ENCODE measurements at regions not wholly inside any gene's neighbourhood (a gene's known extent, or its start where the extent isn't known, plus 50 kb on each side); places are given as distances from the start of the nearest gene placed in this dataset.

DNA sequence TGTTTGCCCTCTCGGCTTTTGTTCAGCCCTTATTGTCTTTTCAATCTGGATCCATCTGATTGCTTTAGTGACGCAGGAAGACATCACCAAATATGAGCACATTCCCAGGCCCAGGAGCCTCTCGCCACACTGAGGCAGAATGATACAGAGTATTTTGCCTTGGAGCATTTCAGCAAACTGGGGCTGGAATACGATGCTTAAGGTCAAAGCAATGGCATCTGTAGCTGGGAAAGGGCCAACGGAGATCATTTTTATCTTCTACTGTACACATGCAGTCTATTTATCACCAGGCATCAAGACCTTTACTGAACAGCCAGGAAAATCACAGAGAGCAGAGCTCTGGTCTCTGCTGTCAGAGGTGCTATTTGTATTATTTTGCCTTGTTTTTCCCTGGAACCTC, 655.3 kb downstream of the RNF144B start:
- TF ChIP-seq YY1 (IDR thresholded peaks at IDR 0.05; ENCODE audit: low read depth) (no peak), NFIC (IDR thresholded peaks at IDR 0.05) (no peak), CREB1 (IDR thresholded peaks at IDR 0.05; ENCODE audit: low read depth) (no peak), FOXM1 (IDR thresholded peaks at IDR 0.05; ENCODE audit: borderline replicate concordance, low read depth) (no peak)

DNA sequence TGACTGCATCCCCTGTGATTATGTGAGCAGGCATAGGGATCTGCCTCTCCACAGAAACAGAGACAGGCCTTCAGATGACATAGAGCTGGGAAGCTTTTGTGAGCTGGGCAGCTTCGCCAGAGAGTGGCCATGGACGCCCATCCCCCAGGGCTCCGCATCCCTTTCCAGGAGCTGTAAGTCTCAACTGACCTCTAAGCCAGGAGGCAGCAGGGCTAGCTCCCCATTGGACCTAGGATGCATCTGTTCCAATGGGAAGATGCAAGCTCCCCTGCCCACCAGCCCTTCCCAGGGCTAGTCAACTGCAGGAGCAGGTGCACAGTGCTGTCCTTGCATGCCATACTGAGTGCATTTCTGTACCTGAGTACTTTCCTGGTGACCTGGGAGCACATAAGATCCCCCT, 663.6 kb downstream of the RNF144B start:
- TF ChIP-seq RAD21 (IDR thresholded peaks at IDR 0.05; ENCODE audit: low read depth) (no peak), EP300 (IDR thresholded peaks at IDR 0.05; ENCODE audit: borderline replicate concordance) (no peak), CEBPB (IDR thresholded peaks at IDR 0.05) (no peak), MAX (IDR thresholded peaks at IDR 0.05) (no peak), FOXM1 (IDR thresholded peaks at IDR 0.05; ENCODE audit: borderline replicate concordance, low read depth) (no peak), TCF12 (IDR thresholded peaks at IDR 0.05; ENCODE audit: low read depth) (no peak), TEAD4 (IDR thresholded peaks at IDR 0.05) (no peak), YY1 (IDR thresholded peaks at IDR 0.05; ENCODE audit: low read depth) (no peak), EGR1 (IDR thresholded peaks at IDR 0.05) (no peak), ZBTB7A (IDR thresholded peaks at IDR 0.05; ENCODE audit: low read depth) (no peak), TAF1 (IDR thresholded peaks at IDR 0.05; ENCODE audit: low read depth) (no peak), CREB1 (IDR thresholded peaks at IDR 0.05; ENCODE audit: low read depth) (no peak), NFIC (IDR thresholded peaks at IDR 0.05) (no peak)
- TF ChIP-seq, protein P1, sequence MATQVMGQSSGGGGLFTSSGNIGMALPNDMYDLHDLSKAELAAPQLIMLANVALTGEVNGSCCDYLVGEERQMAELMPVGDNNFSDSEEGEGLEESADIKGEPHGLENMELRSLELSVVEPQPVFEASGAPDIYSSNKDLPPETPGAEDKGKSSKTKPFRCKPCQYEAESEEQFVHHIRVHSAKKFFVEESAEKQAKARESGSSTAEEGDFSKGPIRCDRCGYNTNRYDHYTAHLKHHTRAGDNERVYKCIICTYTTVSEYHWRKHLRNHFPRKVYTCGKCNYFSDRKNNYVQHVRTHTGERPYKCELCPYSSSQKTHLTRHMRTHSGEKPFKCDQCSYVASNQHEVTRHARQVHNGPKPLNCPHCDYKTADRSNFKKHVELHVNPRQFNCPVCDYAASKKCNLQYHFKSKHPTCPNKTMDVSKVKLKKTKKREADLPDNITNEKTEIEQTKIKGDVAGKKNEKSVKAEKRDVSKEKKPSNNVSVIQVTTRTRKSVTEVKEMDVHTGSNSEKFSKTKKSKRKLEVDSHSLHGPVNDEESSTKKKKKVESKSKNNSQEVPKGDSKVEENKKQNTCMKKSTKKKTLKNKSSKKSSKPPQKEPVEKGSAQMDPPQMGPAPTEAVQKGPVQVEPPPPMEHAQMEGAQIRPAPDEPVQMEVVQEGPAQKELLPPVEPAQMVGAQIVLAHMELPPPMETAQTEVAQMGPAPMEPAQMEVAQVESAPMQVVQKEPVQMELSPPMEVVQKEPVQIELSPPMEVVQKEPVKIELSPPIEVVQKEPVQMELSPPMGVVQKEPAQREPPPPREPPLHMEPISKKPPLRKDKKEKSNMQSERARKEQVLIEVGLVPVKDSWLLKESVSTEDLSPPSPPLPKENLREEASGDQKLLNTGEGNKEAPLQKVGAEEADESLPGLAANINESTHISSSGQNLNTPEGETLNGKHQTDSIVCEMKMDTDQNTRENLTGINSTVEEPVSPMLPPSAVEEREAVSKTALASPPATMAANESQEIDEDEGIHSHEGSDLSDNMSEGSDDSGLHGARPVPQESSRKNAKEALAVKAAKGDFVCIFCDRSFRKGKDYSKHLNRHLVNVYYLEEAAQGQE (IDR thresholded peaks at IDR 0.05; ENCODE audit: low read depth): no peak
- TF ChIP-seq, protein P2, sequence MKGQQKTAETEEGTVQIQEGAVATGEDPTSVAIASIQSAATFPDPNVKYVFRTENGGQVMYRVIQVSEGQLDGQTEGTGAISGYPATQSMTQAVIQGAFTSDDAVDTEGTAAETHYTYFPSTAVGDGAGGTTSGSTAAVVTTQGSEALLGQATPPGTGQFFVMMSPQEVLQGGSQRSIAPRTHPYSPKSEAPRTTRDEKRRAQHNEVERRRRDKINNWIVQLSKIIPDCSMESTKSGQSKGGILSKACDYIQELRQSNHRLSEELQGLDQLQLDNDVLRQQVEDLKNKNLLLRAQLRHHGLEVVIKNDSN (IDR thresholded peaks at IDR 0.05): no peak

DNA sequence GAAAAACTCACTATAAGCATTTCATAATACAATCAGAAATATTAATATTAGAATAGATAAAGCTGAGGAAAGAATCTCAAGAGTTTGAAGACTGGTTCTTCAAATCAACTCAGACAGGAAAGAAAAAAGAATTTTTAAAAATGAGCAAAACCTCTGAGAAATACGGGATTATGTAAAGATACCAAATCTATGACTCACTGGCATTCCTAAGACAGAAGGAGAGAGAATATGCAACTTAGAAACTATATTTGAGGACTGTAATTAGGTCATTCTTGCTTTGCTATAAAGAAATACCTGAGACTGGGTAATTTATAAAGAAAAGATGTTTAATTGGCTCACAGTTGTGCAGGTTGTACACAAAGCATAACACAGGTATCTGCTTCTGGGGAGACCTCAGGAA, 665.1 kb downstream of the RNF144B start:
- TF ChIP-seq TEAD4 (IDR thresholded peaks at IDR 0.05) (peak; percentile 57; the same call in 1 of the 2 replicates), MAX (IDR thresholded peaks at IDR 0.05) (no peak)

GRCh38 chr6:19059102-19059501, 672.0 kb downstream of the RNF144B start:
- TF ChIP-seq EGR1 (IDR thresholded peaks at IDR 0.05): no peak
- TF ChIP-seq, protein P2 (IDR thresholded peaks at IDR 0.05): no peak
- no peak for TF ChIP-seq RAD21 (IDR thresholded peaks at IDR 0.05; ENCODE audit: low read depth)
- TF ChIP-seq ZBTB7A (IDR thresholded peaks at IDR 0.05; ENCODE audit: low read depth): no peak
- no peak for TF ChIP-seq CREB1 (IDR thresholded peaks at IDR 0.05; ENCODE audit: low read depth)
- no peak for TF ChIP-seq TCF12 (IDR thresholded peaks at IDR 0.05; ENCODE audit: low read depth)
- no peak for TF ChIP-seq EP300 (IDR thresholded peaks at IDR 0.05; ENCODE audit: borderline replicate concordance)
- no peak for TF ChIP-seq TEAD4 (IDR thresholded peaks at IDR 0.05)

DNA sequence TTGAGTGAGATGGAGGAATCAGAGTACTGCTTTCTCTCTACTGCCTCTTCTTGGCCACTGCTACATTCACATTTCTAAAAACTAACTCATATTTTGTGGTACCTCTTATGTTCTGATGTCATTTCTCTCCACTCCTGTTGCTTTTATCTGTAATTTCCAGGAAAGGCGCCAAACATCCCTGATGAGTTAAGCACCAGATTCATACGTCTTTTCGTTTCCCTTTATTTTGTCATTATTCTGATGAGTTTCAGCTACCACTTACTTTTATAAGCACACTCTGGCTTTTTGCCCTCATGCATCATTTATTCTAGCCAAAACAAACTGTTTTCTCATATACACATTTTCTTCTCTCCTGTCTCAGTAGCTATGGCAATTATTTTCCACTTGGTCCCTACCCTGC, 680.0 kb downstream of the RNF144B start:
- TF ChIP-seq CREB1 (IDR thresholded peaks at IDR 0.05; ENCODE audit: low read depth) (no peak), TCF12 (IDR thresholded peaks at IDR 0.05; ENCODE audit: low read depth) (no peak), TEAD4 (IDR thresholded peaks at IDR 0.05) (no peak), ZBTB7A (IDR thresholded peaks at IDR 0.05; ENCODE audit: low read depth) (no peak), RAD21 (IDR thresholded peaks at IDR 0.05; ENCODE audit: low read depth) (no peak), EGR1 (IDR thresholded peaks at IDR 0.05) (no peak), FOXM1 (IDR thresholded peaks at IDR 0.05; ENCODE audit: borderline replicate concordance, low read depth) (no peak), CEBPB (IDR thresholded peaks at IDR 0.05) (no peak), YY1 (IDR thresholded peaks at IDR 0.05; ENCODE audit: low read depth) (no peak), EP300 (IDR thresholded peaks at IDR 0.05; ENCODE audit: borderline replicate concordance) (no peak), TAF1 (IDR thresholded peaks at IDR 0.05; ENCODE audit: low read depth) (no peak)
- TF ChIP-seq, protein P2 (IDR thresholded peaks at IDR 0.05): no peak

GRCh38 chr6:19070520-19070919, 683.4 kb downstream of the RNF144B start:
- TF ChIP-seq FOXM1 (IDR thresholded peaks at IDR 0.05; ENCODE audit: borderline replicate concordance, low read depth) (no peak), RAD21 (IDR thresholded peaks at IDR 0.05; ENCODE audit: low read depth) (no peak), ZBTB7A (IDR thresholded peaks at IDR 0.05; ENCODE audit: low read depth) (no peak), YY1 (IDR thresholded peaks at IDR 0.05; ENCODE audit: low read depth) (no peak), CEBPB (IDR thresholded peaks at IDR 0.05) (no peak), EGR1 (IDR thresholded peaks at IDR 0.05) (no peak), TCF12 (IDR thresholded peaks at IDR 0.05; ENCODE audit: low read depth) (no peak), TEAD4 (IDR thresholded peaks at IDR 0.05) (no peak), MAX (IDR thresholded peaks at IDR 0.05) (no peak), CREB1 (IDR thresholded peaks at IDR 0.05; ENCODE audit: low read depth) (no peak), NFIC (IDR thresholded peaks at IDR 0.05) (no peak), EP300 (IDR thresholded peaks at IDR 0.05; ENCODE audit: borderline replicate concordance) (no peak), TAF1 (IDR thresholded peaks at IDR 0.05; ENCODE audit: low read depth) (no peak)
- TF ChIP-seq, protein P2 (IDR thresholded peaks at IDR 0.05): no peak
- TF ChIP-seq, protein P1 (IDR thresholded peaks at IDR 0.05; ENCODE audit: low read depth): no peak
